ENCODE measurements at regions not wholly inside any gene's neighbourhood (a gene's known extent, or its start where the extent isn't known, plus 50 kb on each side); places are given as distances from the start of the nearest gene placed in this dataset.

DNA sequence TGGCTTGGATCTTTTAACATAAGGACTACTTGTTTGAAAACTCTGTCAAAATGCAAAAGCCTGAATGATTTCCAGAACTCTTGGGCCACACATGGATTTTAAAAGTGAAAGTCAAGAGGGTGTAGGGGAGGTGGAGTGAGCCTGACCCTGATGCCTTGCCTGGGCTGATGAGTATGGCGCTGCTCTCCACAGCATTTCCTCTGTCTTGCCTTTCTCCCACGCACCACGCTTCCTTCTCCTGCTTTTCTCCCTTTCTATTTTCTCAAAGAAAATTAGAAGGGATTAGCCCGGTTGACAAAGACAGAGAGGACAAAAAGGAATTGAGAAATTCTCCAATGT lies 207.0 kb upstream of the CCDC68 start:
- DNase-seq = no peak

GRCh38 chr18:55163550-55163949 lies 204.3 kb upstream of the CCDC68 start:
- DNase-seq = no peak

DNA sequence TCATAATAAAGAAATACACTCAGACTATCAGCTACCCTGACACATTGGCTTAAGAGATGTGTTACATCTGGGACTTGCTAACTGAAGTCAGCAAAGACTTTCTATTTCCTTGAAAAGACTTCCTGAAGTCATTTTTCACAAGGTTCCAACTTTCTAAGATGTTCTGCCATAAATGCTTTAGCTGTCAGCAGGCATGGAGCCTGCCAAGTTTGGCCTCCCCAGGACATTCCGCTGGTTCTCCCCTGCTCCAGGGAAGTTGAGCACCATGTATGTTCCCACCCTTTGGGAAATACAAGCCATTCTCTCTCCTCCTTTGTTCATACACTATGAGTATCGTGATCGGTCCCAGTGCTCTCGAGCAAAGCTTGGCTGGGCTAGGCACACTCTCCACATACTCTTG lies 202.7 kb upstream of the CCDC68 start:
- DNase-seq = no peak

DNA sequence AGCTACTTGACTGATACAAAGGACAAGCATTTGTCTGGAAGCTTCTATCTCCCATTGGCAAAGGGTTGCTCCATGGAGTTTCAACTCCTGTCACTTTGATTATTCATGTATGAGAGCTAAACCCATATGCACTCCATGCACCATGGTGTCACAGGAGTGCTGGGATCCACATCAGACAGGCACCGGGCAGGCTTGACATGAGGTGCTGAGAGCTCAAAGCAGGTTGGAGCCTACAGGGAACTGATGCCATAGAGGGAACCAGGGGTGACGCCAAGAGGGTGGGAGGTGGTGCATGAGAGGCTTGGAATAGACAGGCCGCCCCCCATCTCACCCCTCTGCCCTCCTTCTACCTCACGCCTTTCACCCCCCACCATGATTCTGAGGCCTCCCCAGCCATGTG lies 199.8 kb upstream of the CCDC68 start:
- no peak for DNase-seq

GRCh38 chr18:55158570-55158969 lies 199.3 kb upstream of the CCDC68 start:
- no peak for DNase-seq

- DNase-seq = no peak
Observed at GRCh38 chr18:55153346-55153745, 194.1 kb upstream of the CCDC68 start.

DNA sequence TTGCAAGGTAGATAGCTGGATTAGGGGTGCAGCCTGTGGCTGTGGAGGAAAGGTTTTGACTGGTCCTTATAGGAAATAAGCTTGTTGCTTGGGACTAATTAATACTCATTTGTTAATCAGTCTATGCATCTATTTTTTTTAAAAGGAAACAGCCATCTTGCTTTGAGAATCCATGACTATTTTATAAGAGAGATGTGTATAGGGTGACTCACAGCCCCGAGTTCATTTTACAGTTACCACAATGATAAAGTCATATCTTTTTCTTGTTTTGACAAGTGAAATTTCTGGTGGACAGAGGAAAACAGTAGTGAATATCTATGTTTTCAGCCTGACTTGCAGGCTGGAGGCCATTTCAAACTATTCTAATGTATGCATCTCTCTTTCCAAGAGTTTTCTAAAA lies 193.5 kb upstream of the CCDC68 start:
- DNase-seq = no peak

GRCh38 chr18:55149994-55150393 lies 190.7 kb upstream of the CCDC68 start:
- no peak for DNase-seq

- no peak for DNase-seq
Observed at GRCh38 chr18:55147791-55148190, 188.5 kb upstream of the CCDC68 start.

GRCh38 chr18:55144193-55144930 lies 185.1 kb upstream of the CCDC68 start:
- DNase-seq = no peak

DNA sequence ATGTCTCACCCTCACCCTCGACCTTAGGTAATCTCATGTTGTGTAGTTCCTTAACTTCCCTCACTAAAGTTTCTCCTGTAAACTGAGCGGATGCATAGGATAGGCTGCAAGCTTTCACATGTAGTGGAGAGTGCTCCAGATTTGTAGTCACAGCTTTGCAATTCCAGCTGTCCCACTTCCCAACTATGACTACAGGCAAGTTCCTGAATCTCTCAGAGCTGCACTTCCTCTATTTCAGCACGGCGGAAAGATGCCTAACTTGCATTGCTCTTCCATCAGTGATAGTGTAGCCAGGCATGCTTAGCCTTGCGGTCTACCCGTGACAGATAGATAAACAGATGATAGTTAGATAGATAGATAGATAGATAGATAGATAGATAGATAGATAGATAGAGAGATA lies 183.1 kb upstream of the CCDC68 start:
- DNase-seq = no peak

GRCh38 chr18:55141318-55141717 lies 182.1 kb upstream of the CCDC68 start:
- DNase-seq = no peak

GRCh38 chr18:55139836-55140235 lies 180.6 kb upstream of the CCDC68 start:
- DNase-seq = no peak

DNA sequence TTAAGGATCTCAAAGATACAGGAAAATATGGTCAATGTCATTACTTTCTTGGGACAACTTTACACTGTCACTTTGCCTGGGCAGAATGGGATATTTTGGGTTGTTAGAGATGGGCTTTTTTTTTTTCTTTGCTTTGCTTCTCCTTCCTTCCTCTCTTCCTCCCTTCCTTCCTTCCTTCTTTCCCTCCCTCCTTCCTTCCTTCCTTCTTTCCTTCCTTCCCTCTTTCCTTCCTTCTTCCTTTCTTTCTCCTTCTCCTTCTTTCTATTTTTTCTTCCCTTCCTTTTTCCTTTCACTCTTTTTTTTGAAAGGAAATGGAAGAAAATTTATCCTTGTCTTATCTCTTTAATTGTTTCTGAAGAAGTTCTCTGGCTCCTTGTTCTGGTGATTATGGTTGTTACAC lies 180.0 kb upstream of the CCDC68 start:
- no peak for DNase-seq

DNA sequence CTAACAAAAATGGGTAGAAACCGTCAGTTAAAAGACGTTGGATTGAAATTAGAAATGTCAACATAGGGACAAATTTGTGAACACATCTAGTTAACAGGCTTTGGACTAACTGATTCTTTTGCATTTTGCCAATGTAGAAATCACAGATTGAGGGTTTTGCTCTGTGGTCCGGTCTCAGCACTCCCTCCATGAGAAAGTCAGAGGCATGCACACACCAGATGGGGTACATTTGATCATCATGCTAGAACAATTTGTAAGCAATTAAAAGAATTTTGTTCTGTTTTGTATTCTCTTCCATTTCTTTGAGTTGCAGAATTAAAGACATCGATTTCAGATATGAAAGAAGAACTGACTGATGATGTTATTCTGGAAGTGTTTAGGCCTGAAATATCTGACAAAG lies 179.1 kb upstream of the CCDC68 start:
- no peak for DNase-seq

GRCh38 chr18:55137602-55138001 lies 178.3 kb upstream of the CCDC68 start:
- DNase-seq = no peak

GRCh38 chr18:55136864-55137263 lies 177.6 kb upstream of the CCDC68 start:
- DNase-seq = no peak

DNA sequence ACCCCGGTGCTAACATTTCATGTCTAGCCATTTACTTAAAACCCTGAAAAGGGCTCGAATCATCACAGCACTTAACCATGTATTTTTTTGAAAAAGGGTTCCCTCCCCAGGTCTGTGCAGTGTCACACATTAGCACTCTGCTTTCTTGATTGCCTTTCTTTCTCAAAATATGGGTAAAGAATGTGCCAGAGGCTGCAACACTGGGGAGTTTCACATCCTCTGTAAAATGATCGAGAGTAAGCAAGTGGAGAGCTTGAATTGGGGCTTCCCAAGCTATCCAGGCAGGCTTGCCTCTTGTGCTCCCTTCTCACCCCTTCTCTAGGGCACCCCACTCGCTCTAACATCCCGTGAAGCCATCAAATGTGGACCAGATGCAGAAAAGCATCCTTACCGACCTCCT lies 177.0 kb upstream of the CCDC68 start:
- DNase-seq = no peak

- DNase-seq = no peak
Observed at GRCh38 chr18:55133378-55133777, 174.1 kb upstream of the CCDC68 start.

- no peak for DNase-seq
Observed at GRCh38 chr18:55128437-55128836, 169.2 kb upstream of the CCDC68 start.

GRCh38 chr18:55124078-55124763 lies 165.0 kb upstream of the CCDC68 start:
- no peak for DNase-seq

DNA sequence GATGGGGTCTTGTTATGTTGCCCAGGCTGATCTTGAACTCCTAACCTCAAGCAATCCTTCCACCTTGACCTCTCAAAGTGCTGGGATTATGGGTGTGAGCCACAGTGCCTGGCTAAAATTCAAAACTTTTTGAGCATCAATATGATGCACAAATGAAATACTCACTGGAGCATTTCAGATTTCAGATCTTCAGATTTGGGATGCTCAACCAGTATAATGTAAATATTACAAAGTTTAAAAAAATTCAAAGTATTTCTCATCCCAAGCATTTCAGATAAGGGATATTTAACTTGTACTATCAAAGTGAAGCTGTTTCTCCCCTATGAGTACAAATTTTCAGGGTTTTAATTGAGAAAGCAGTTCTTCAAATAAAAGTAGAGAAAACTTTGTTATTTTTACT lies 164.1 kb upstream of the CCDC68 start:
- no peak for DNase-seq

- no peak for DNase-seq
Observed at GRCh38 chr18:55121397-55122170, 162.3 kb upstream of the CCDC68 start.

DNA sequence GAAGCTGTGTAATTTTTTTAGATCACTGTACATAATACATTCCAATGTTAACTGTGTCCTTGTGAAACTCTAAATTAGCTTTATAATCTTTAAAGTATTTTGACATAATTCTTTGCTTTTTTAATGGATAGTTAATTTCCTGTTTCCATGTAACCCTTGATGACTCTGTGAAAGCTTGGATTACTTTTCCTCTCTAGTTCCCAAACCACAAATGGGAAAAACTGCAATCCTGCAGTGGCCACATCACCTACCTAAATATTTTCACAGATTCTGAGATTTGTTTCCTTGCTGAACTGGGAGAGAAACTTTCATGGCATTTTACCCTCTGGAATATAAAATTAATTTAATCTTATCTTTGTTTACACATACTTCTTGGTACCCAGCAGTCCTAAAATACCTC lies 161.6 kb upstream of the CCDC68 start:
- no peak for DNase-seq
